ENCODE measurements at regions not wholly inside any gene's neighbourhood (a gene's known extent, or its start where the extent isn't known, plus 50 kb on each side); places are given as distances from the start of the nearest gene placed in this dataset.

- TF ChIP-seq POLR2AphosphoS5 (IDR thresholded peaks at IDR 0.05; ENCODE audit: borderline replicate concordance, low read depth, low read length) (no peak), EZH2 (IDR thresholded peaks at IDR 0.05) (no peak)
Measured at GRCh38 chr7:52569151-52569550, 466.3 kb upstream of the POM121L12 start.
